RWPE2 (cell line): ENCODE measurements at regions not wholly inside any gene's neighbourhood (a gene's known extent, or its start where the extent isn't known, plus 50 kb on each side); places are given as distances from the start of the nearest gene placed in this dataset.
"Not testable (repeated sequence)": the region's sequence is repeated elsewhere in the genome, so short reads cannot be mapped to it uniquely, and the experiment has no call there.

Experiments used
- ATAC-seq: fragments of 200-7000 bp; cut with Tn5 transposase; 3 replicates; pipeline ENCODE4 v1.9.1; 2021; ENCODE audit warnings: low read depth
- DNase-seq: peaks from one replicate; pipeline ENCODE4 v3.0.0-alpha.2; 2020; ENCODE audit warnings: low spot score
- H3K27ac ChIP-seq: fragments of 450-650 bp; 2 replicates; pipeline ENCODE4 v1.5.1; 2017; ENCODE audit warnings: mild to moderate bottlenecking; ENCODE audit not compliant: poor library complexity, severe bottlenecking
- H3K27me3 ChIP-seq: fragments of 250-450 bp; sonication (Bioruptor Pico); 2 replicates; pipeline ENCODE4 v1.5.1; 2021; ENCODE audit warnings: mild to moderate bottlenecking, moderate library complexity; ENCODE audit not compliant: insufficient read depth, poor library complexity, severe bottlenecking
- H3K36me3 ChIP-seq: fragments of 250-450 bp; sonication (Bioruptor Pico); 2 replicates; pipeline ENCODE4 v1.5.1; 2020; ENCODE audit warnings: low read depth, mild to moderate bottlenecking, moderate library complexity
- H3K4me1 ChIP-seq: fragments of 250-450 bp; sonication (Bioruptor Pico); 2 replicates; pipeline ENCODE4 v1.5.1; 2021; ENCODE audit warnings: mild to moderate bottlenecking, moderate library complexity; ENCODE audit not compliant: insufficient read depth, poor library complexity, severe bottlenecking
- H3K4me3 ChIP-seq: fragments of 250-450 bp; sonication (Bioruptor Pico); 2 replicates; pipeline ENCODE4 v1.5.1; 2021; ENCODE audit warnings: mild to moderate bottlenecking, moderate library complexity; ENCODE audit not compliant: severe bottlenecking
- H3K9me3 ChIP-seq: fragments of 250-450 bp; sonication (Bioruptor Pico); 2 replicates; pipeline ENCODE4 v1.5.1; 2021; ENCODE audit warnings: mild to moderate bottlenecking, moderate library complexity; ENCODE audit not compliant: severe bottlenecking
- TF ChIP-seq, protein P1 (sequence below): fragments of 450-650 bp; IDR thresholded peaks from one replicate; pipeline ENCODE4 v1.5.1; 2017; ENCODE audit warnings: mild to moderate bottlenecking, moderate library complexity; ENCODE audit not compliant: poor library complexity, severe bottlenecking

DNA sequence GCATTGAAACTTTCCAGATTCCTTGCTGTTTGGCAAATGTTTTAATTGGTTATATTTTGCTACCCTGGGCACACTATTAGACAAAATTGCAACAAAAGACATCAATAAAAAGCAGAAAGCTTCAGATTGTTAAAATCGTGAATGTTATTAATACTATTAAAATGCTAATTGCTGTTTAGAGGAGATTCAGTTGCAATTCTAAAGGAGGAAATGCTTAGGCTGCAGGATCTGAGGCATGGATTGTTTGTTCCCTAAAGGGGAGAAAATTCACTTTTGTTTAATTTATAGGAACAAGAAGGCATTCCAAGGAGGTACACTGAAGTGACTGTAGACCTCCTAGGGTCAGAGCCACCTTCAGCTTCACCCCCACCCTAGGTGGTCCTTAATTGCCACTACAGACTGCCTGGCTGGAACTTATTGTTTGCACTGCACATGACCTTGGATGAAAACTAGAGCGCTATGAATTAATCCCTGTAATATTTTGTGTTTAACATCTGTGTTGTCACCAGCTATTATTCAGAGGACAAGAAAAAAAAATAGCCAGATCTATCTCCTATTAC is 1266.9 kb upstream of the ADGRL2 start:
- H3K27me3 ChIP-seq: no peaks in the 10 kb centered on the region
- no peaks in the 10 kb centered on the region for H3K4me1 ChIP-seq
- DNase-seq (no peak), ATAC-seq (no peak)
- TF ChIP-seq, protein P1, sequence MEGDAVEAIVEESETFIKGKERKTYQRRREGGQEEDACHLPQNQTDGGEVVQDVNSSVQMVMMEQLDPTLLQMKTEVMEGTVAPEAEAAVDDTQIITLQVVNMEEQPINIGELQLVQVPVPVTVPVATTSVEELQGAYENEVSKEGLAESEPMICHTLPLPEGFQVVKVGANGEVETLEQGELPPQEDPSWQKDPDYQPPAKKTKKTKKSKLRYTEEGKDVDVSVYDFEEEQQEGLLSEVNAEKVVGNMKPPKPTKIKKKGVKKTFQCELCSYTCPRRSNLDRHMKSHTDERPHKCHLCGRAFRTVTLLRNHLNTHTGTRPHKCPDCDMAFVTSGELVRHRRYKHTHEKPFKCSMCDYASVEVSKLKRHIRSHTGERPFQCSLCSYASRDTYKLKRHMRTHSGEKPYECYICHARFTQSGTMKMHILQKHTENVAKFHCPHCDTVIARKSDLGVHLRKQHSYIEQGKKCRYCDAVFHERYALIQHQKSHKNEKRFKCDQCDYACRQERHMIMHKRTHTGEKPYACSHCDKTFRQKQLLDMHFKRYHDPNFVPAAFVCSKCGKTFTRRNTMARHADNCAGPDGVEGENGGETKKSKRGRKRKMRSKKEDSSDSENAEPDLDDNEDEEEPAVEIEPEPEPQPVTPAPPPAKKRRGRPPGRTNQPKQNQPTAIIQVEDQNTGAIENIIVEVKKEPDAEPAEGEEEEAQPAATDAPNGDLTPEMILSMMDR: no peak
- H3K9me3 ChIP-seq: no peaks in the 10 kb centered on the region
- no peak overlapping the region for H3K27ac ChIP-seq
- H3K4me3 ChIP-seq: no peak overlapping the region
- no peaks in the 10 kb centered on the region for H3K36me3 ChIP-seq

- no peak overlapping the region for H3K27ac ChIP-seq
- H3K4me3 ChIP-seq: no peak overlapping the region
- H3K9me3 ChIP-seq: no peaks in the 10 kb centered on the region
- H3K36me3 ChIP-seq: no peaks in the 10 kb centered on the region
- no peaks in the 10 kb centered on the region for H3K4me1 ChIP-seq
- no peak for ATAC-seq
- no peak for DNase-seq
- TF ChIP-seq, protein P1: no peak
- no peaks in the 10 kb centered on the region for H3K27me3 ChIP-seq
These were observed 1267.6 kb upstream of the ADGRL2 start for GRCh38 chr1:80533093-80533492.

GRCh38 chr1:80531182-80531581 is 1269.6 kb upstream of the ADGRL2 start:
- ATAC-seq: no peak
- no peak overlapping the region for H3K4me3 ChIP-seq
- no peaks in the 10 kb centered on the region for H3K27me3 ChIP-seq
- no peak overlapping the region for H3K27ac ChIP-seq
- no peaks in the 10 kb centered on the region for H3K36me3 ChIP-seq
- no peaks in the 10 kb centered on the region for H3K9me3 ChIP-seq
- DNase-seq: no peak
- H3K4me1 ChIP-seq: no peaks in the 10 kb centered on the region
- TF ChIP-seq, protein P1: no peak

GRCh38 chr1:80529546-80529945 is 1271.2 kb upstream of the ADGRL2 start:
- TF ChIP-seq, protein P1: no peak
- DNase-seq (no peak), ATAC-seq (no peak)
- H3K36me3 ChIP-seq: no peaks in the 10 kb centered on the region
- H3K4me1 ChIP-seq: no peaks in the 10 kb centered on the region
- no peak overlapping the region for H3K4me3 ChIP-seq
- no peaks in the 10 kb centered on the region for H3K9me3 ChIP-seq
- H3K27me3 ChIP-seq: no peaks in the 10 kb centered on the region
- H3K27ac ChIP-seq: no peak overlapping the region

GRCh38 chr1:80523861-80524260 is 1276.9 kb upstream of the ADGRL2 start:
- H3K27me3 ChIP-seq: no peaks in the 10 kb centered on the region
- TF ChIP-seq, protein P1: no peak
- ATAC-seq (no peak), DNase-seq (no peak)
- H3K4me3 ChIP-seq: no peak overlapping the region
- H3K9me3 ChIP-seq: no peaks in the 10 kb centered on the region
- H3K36me3 ChIP-seq: no peaks in the 10 kb centered on the region
- H3K27ac ChIP-seq: no peak overlapping the region
- H3K4me1 ChIP-seq: no peaks in the 10 kb centered on the region

DNA sequence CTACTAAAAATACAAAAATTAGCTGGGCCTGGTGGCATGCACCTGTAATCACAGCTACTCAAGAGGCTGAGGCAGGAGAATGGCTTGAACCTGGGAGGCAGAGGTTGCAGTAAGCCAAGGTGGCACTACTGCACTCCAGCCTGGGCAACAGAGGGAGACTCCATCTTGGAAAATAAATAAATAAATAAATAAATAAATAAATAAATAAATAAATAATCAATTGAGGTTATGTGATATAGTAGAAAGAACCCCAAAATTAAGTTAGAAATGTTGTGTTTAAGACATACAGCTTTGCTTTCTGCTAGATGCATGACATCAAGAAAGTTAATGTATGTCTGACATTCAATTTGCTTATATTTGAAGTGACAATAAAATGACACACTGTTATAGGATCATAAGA is 1277.7 kb upstream of the ADGRL2 start:
- not testable (repeated sequence) for H3K9me3 ChIP-seq, H3K4me3 ChIP-seq, H3K36me3 ChIP-seq, H3K4me1 ChIP-seq, DNase-seq, H3K27me3 ChIP-seq, ATAC-seq, H3K27ac ChIP-seq
